ENCODE measurements at regions not wholly inside any gene's neighbourhood (a gene's known extent, or its start where the extent isn't known, plus 50 kb on each side); places are given as distances from the start of the nearest gene placed in this dataset.

DNA sequence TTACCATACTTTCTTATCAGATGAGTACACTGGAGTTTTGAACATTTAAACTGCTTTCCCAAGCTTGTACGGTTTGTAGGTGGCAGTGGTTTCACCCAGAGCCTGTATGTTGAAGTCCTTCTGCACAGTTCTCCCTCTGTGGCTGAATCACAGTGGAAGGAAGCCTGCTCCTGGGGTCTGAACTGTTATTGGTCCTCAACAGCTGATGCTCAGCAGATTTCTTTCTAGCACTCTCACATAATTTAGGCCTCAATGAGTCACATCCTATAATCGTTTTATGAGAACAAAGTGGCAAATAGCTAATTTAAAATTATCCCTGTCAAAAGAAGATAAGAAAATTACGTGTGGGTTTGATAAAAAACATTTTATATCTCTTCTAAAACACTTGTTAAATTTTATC lies 229.7 kb downstream of the TLE4 start:
- no peak overlapping the region for H3K27ac ChIP-seq (ENCODE audit: control insufficient read depth, insufficient read depth, low read length)
- TF ChIP-seq CTCF (optimal IDR thresholded peaks at IDR 0.05 in 1 of 3, IDR thresholded peaks at IDR 0.05 in 1 of 3, conservative IDR thresholded peaks at IDR 0.05 in 1 of 3; ENCODE audit: extremely low read depth in 1 of 3, insufficient read depth in 2 of 3, low read length in 3 of 3) (no peak), EZH2 (IDR thresholded peaks at IDR 0.05; ENCODE audit: low read length) (no peak)
- no peaks in the 10 kb centered on the region for H3K9me3 ChIP-seq (ENCODE audit: control insufficient read depth, low read depth, low read length)
- H2AFZ ChIP-seq (ENCODE audit: control insufficient read depth, low read length) = no peak overlapping the region
- H4K20me1 ChIP-seq (ENCODE audit: control insufficient read depth, extremely low read depth, insufficient read depth, low read length) = no peaks in the 10 kb centered on the region
- no peaks in the 10 kb centered on the region for H3K36me3 ChIP-seq (ENCODE audit: control insufficient read depth in 2 of 2, extremely low read depth in 1 of 2, insufficient read depth in 2 of 2, low read length in 2 of 2)
- no peak overlapping the region for H3K4me2 ChIP-seq (ENCODE audit: control insufficient read depth, extremely low read depth, insufficient read depth, low read depth, low read length)
- no peak for FAIRE-seq
- dilution Hi-C loops (cut with MboI; ENCODE audit: extremely low pct_ligation_motif_present, low sequenced_read_pairs) = no loop called here
- no peaks in the 10 kb centered on the region for H3K9me1 ChIP-seq (ENCODE audit: control insufficient read depth, extremely low read depth, insufficient read depth, low read length)
- peaks cover 2% of the 10 kb centered on the region for H3K4me1 ChIP-seq (ENCODE audit: control insufficient read depth, extremely low read depth, insufficient read depth, low read length)
- no peaks in the 10 kb centered on the region for H3K27me3 ChIP-seq (ENCODE audit: control insufficient read depth, extremely low read depth, insufficient read depth, low read length)
- no peak overlapping the region for H3K4me3 ChIP-seq (ENCODE audit: control insufficient read depth in 2 of 3, extremely low read depth in 1 of 3, insufficient read depth in 2 of 3, low read depth in 1 of 3, low read length in 3 of 3)
- no peaks in the 10 kb centered on the region for H3K79me2 ChIP-seq (ENCODE audit: control insufficient read depth, insufficient read depth, low read length)
- DNase-seq (ENCODE audit: low read depth, low spot score) = no peak
- H3K9ac ChIP-seq (ENCODE audit: control insufficient read depth, extremely low read depth, insufficient read depth, low read length) = no peak overlapping the region

- Histone ChIP-seq H3K9ac (ENCODE audit: control insufficient read depth, extremely low read depth, insufficient read depth, low read length) (no peak overlapping the region), H4K20me1 (ENCODE audit: control insufficient read depth, extremely low read depth, insufficient read depth, low read length) (no peaks in the 10 kb centered on the region), H3K36me3 (ENCODE audit: control insufficient read depth in 2 of 2, extremely low read depth in 1 of 2, insufficient read depth in 2 of 2, low read length in 2 of 2) (no peaks in the 10 kb centered on the region), H3K9me1 (ENCODE audit: control insufficient read depth, extremely low read depth, insufficient read depth, low read length) (no peaks in the 10 kb centered on the region), H3K79me2 (ENCODE audit: control insufficient read depth, insufficient read depth, low read length) (no peaks in the 10 kb centered on the region), H3K4me2 (ENCODE audit: control insufficient read depth, extremely low read depth, insufficient read depth, low read depth, low read length) (no peak overlapping the region), H3K27me3 (ENCODE audit: control insufficient read depth, extremely low read depth, insufficient read depth, low read length) (no peaks in the 10 kb centered on the region), H3K4me1 (ENCODE audit: control insufficient read depth, extremely low read depth, insufficient read depth, low read length) (peaks cover 5% of the 10 kb centered on the region), H3K9me3 (ENCODE audit: control insufficient read depth, low read depth, low read length) (no peaks in the 10 kb centered on the region), H3K4me3 (ENCODE audit: control insufficient read depth in 2 of 3, extremely low read depth in 1 of 3, insufficient read depth in 2 of 3, low read depth in 1 of 3, low read length in 3 of 3) (no peak overlapping the region), H3K27ac (ENCODE audit: control insufficient read depth, insufficient read depth, low read length) (no peak overlapping the region), H2AFZ (ENCODE audit: control insufficient read depth, low read length) (no peak overlapping the region)
- no peak for TF ChIP-seq EZH2 (IDR thresholded peaks at IDR 0.05; ENCODE audit: low read length)
- no peak for TF ChIP-seq CTCF (optimal IDR thresholded peaks at IDR 0.05 in 1 of 3, IDR thresholded peaks at IDR 0.05 in 1 of 3, conservative IDR thresholded peaks at IDR 0.05 in 1 of 3; ENCODE audit: extremely low read depth in 1 of 3, insufficient read depth in 2 of 3, low read length in 3 of 3)
- dilution Hi-C loops (cut with MboI; ENCODE audit: extremely low pct_ligation_motif_present, low sequenced_read_pairs) = no loop called here
- no peak for DNase-seq (ENCODE audit: low read depth, low spot score)
- FAIRE-seq = no peak
Measured at GRCh38 chr9:79800578-79800977, 228.8 kb downstream of the TLE4 start.
